ENCODE measurements at regions not wholly inside any gene's neighbourhood (a gene's known extent, or its start where the extent isn't known, plus 50 kb on each side); places are given as distances from the start of the nearest gene placed in this dataset.
"Not testable (repeated sequence)": the region's sequence is repeated elsewhere in the genome, so short reads cannot be mapped to it uniquely, and the experiment has no call there.

- no peak for DNase-seq (ENCODE audit: low read depth in 2 of 2)
Measured at GRCh38 chr12:124476011-124476400, 91.4 kb downstream of the NCOR2 start.

DNA sequence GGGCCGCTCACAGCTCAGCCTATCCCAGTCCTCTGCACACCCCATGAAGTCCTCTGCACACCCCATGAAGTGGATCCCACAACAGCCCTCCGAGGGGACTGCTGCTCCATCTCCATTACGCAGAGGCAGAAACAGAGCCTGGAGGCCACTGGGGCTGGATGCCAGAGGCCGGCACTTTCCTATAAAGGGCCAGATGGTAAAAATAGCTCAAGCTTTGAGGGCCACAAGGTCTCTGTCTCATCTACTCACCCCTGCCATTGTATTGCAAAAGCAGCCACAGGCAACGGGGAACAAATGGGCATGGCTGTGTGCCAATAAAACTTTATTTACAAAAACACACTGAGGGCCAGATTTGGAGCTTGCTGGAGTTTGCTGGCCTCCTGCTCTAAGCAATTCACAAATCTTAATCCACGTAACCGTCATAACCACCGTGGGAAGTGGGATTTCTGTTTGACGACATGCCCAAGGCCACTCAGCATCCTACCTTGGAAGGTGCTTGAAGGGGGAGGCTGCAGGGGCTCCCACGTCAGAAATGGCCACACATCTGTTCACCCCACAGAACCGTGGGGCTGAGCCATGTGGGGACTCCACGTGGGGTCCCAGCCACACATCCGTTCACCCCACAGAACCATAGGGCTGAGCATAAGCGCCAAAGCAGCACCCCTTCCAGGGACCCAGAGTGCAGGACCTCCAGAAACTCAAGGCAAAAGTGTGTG lies 92.0 kb downstream of the NCOR2 start:
- no peak for DNase-seq (ENCODE audit: low read depth in 2 of 2)

DNA sequence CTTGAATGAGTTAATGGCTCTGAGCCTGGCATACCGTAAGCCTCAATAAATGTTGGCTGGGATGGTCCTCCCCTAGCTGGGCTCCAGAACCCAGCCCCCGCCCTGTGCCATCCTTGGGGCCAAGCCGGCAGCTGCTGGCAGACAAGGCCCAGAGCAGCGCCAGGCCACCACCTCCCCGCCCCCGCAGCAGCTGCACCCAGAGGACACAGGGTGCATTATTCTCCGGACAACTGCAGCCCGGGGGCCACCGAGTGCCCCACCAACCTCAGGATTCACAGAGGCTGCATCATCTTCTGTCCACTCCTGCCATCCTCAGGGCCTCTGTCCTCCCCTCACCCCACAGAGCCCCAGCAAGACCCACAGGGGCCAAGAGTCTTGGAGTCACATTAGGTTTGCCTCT lies 92.7 kb downstream of the NCOR2 start:
- DNase-seq (ENCODE audit: low read depth in 2 of 2): no peak

DNA sequence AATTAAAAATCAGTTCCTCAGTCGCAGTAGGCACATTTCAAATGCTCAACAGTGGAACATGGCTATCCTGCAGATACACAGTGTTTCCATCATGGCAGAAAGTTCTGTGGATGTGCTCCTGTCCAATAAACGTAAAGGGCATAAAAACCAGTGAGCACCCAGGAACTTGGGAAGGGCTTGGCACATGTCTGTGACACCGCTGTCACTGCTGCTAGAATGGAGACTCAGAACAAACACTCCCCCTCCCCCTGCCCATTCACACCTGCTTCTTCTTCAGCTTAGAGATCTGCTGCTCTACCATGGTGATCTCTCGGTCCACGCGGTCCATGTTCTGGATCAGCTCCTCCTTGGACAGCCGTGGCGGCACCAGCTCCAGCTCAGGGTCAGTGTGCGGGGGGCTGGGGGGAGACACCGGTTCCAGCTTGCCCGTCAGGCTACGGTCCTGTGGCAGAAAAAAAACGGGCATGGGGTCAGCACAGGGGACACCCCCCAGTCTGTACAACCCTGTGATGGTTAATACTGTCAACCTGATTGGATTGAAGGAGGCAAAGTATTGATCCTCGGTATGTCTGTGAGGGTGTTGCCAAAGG lies 94.6 kb downstream of the NCOR2 start:
- DNase-seq (ENCODE audit: low read depth in 2 of 2): no peak

DNA sequence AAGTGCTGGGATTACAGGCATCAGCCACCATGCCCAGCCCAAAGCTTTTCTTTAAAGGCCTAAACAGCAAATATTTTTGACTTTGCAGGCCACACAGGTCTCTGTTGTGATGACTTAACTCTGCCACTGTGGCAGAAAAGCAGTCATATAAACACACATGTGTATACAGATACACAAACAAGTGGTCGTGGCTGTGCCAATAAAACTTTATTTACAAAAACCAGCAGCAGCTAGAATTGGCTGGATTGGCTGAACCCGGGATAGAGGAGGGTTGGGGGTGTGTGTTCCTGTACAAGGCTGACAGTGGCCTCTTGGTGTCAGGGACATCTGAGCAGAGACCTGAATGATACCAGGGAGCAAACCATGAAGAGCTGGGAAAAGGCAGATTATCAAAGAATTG lies 95.6 kb downstream of the NCOR2 start:
- DNase-seq (ENCODE audit: low read depth in 2 of 2): no peak

DNA sequence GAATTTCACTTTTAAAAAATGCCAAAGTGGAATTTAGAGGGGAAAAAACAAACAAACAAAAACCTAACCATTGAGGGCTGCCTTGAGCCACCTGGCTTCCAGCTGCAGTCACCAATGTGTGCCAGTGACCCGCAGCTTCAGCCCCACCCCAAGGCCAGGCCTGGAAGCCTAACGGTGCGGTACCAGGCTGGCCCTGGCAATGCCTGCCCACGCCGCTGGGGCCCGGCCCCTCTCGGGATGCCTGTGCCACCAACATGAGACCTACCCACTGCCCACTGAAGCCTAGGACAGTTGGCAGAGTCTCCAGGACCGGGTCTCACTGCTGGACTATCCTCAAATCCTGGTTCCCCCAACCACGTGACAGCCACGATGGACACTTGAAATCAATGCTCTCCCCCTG lies 96.6 kb downstream of the NCOR2 start:
- no peak for DNase-seq (ENCODE audit: low read depth in 2 of 2)

GRCh38 chr12:124470139-124470538 lies 97.3 kb downstream of the NCOR2 start:
- no peak for DNase-seq (ENCODE audit: low read depth in 2 of 2)

DNA sequence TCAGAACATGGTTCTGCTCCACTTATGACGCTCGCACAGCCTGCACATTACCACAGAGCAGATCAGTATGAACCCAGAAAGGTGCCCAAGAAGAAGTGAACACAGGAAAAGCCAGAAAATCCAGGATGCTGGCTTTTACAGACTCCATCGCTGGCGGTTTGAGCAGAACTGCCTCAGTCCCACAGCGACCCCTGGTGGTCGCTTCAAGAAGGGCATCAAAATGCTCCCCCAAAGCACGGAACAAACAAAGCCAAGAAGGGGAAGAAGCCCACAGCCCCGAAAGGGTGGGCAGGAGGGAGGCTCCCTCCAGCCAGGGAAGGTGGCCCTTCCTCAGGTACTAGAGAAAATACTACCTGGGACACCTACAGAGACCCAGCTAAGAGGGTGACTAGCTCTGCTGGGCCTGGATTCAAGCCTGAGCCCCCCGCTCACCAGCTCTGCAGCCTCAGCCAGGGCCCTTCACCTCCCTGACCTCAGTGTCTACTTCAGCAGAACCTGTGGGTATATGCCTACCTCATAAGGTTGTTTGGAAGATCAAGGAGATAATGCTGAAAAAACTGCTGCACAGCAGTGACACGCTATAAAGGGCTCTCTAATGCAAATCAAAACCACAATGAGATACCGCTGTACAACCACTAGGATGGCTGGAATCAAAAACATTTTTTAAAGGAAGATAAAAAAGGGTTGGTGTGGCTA lies 98.1 kb downstream of the NCOR2 start:
- no peak for DNase-seq (ENCODE audit: low read depth in 2 of 2)

- DNase-seq (ENCODE audit: low read depth in 2 of 2): not testable (repeated sequence)
Measured at GRCh38 chr12:124467549-124467948, 99.9 kb downstream of the NCOR2 start.

DNA sequence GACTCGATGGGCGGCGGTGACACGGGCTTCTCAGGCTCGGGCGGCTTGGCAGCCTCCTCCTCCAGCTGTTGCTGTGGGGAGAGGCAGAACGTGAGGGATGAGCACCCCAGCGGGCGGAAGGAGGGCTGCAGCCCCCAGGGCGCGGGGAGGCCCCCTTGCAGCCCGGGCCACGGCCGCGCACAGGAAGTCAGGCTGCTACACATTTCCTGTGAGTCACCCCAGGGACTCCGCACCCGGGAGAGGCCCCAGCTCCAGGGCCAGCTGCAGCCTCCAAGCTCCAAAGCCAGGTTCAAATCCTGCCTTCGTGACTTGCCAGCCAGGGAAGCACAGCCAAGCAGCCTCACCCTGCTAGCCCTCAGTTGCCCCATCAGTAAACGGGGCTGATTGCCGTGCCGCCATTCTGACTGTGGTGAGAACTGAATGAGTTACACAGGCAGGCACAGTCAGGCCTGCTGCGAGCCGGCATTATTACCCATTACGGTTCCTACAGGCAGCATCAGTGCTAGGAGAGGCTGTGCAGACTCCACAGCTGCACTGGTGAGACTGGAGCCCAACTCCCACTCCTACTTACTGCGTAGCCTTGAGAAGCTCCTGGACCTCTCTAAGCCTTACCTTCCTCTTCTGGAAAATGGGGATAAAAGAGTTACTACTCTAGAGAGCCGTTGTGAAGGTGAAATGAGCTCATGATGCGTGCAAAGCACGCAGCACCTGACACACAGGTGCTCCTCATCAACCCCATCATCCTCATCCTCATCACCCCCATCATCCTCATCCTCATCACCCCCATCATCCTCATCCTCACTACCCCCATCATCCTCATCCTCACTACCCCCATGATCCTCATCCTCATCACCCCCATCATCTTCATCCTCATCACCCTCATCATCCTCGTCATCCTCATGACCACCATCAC lies 100.9 kb downstream of the NCOR2 start:
- DNase-seq (ENCODE audit: low read depth in 2 of 2): peak; percentile 83

- no peak for DNase-seq (ENCODE audit: low read depth in 2 of 2)
Measured at GRCh38 chr12:124465473-124465872, 101.9 kb downstream of the NCOR2 start.

DNA sequence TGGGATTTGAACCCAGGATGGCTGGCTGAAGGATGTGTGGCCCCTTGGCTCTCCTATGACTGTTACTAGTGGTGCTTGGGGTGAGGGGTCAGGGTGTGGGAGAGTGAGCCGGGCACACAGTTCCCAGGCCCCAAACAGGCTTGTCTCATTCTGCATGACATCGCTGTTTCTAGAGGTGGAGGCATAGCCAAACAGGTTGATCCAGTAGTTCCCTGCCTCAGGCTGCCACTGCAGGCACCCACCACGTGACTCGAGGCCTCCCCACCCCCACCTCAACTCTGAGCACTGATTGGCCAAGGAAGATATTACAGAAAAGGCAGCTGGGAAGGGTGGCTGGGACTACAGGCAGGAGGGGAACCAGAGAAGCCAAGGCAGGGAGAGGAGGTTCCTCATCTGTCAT lies 102.6 kb downstream of the NCOR2 start:
- no peak for DNase-seq (ENCODE audit: low read depth in 2 of 2)

DNA sequence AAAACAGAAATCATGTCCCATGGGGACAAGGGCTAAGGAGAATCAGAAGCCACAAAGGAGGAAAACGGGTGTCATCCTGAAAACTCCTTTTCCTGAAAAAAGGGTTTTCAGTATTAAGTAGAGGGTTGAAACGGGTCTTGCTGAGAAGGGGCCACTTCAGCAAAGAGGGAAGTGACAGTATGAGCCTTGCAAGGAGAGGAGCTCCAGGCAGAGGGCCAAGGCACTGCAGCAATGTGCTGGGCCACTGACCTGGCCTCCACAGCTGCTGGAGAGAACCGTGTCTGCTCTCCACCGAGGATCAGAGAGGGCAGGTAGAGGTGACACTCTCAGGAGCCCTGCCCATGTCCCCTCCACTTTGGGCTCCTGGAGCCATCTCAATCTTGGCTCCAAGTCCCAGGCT lies 103.3 kb downstream of the NCOR2 start:
- DNase-seq (ENCODE audit: low read depth in 2 of 2): no peak

GRCh38 chr12:124463341-124463921 lies 104.0 kb downstream of the NCOR2 start:
- no peak for DNase-seq (ENCODE audit: low read depth in 2 of 2)

DNA sequence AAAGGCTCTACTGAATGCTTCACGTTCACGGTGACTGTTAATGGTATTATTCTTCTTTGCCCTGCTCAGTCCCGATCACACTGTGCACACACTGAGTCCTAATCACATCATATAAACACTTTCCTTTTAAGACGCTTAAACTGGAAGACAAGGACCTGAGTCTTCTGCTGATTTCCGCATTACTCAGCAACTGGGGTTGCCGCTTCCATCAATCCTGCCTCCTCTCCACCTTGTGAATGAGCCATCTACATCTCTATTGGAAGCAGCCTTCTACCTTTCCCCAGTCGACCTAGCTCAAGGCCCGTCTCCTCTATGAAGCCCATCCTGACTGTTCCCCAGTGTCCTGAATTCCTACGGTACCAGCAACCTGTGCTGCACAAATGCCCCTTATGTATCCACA lies 104.7 kb downstream of the NCOR2 start:
- DNase-seq (ENCODE audit: low read depth in 2 of 2): no peak

GRCh38 chr12:124461851-124462623 lies 105.4 kb downstream of the NCOR2 start:
- no peak for DNase-seq (ENCODE audit: low read depth in 2 of 2)

DNA sequence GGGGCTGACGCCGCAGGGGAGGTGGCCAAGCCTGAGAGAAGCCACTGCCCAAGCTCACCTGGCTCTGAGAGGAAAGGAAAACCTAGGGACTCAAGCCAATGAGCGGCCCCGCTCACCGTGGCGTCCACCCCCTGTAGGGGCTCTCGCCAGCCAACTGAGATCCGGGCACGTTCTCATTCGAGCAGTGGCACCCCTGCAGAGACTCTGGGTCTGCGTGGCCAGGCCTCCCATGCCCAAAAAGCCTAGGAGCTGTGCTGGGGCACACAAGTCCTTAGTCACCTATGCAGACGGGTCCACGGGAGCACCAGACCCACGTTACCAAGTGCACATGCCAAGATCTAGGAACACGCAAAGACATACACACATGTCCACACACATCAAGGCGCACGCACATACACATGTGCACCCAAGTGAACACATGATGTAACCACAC lies 106.2 kb downstream of the NCOR2 start:
- no peak for DNase-seq (ENCODE audit: low read depth in 2 of 2)

GRCh38 chr12:124460771-124461170 lies 106.6 kb downstream of the NCOR2 start:
- DNase-seq (ENCODE audit: low read depth in 2 of 2): no peak

DNA sequence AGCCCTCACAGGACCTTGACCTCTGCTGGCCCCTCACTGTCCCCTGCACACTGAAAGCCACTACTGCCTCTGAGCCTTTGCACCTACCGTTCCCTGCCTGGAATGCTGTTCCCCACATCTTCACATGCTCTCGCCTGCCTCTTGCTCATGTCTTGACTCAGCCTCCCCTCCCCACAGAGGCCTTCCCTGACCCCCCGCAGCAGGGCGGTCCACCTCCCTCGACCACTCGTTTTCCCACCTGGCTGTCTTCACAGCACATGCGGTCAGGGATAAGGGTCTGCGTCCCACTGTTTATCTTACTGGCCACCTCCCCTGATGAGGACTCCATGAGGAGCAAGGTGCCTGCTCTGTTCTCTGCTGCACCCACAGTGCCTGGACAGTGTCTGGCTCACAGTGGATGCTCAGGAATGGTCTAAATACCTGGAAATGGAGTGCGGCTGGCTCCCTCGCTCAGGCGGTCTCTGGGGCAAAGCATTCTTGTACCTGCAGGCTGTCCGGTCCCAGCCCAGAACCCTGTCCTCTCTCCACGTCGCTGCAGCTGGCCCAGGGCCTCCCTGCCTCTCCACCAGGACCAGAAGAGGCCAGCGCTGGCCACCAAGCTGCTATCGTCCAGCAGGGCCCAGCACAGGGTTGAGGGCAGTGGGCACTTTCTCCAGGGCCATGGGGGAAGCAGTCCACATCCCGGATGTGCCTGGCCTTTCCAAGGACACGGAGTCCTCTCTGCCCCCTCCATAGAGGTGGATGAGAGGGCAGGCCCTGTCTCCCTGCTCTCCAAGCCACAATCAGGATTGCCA lies 107.4 kb downstream of the NCOR2 start:
- no peak for DNase-seq (ENCODE audit: low read depth in 2 of 2)

All from stimulated activated CD4-positive, alpha-beta T cell treated with anti-CD3 and anti-CD28 coated beads, Interleukin-15, amount 100 ng/mL, for 48 hours (primary cell).